Progenitor cell of endocrine pancreas (in vitro differentiated cells): ENCODE measurements at regions not wholly inside any gene's neighbourhood (a gene's known extent, or its start where the extent isn't known, plus 50 kb on each side); places are given as distances from the start of the nearest gene placed in this dataset.

Experiments used
- DNase-seq: peaks from one replicate; pipeline ENCODE4 v3.0.0; 2021; ENCODE audit warnings: low spot score; ENCODE audit not compliant: unreplicated experiment
- H3K27ac Mint-ChIP-seq: 2 replicates; pipeline ENCODE4 v1.8.0; 2021; ENCODE audit warnings: mild to moderate bottlenecking, moderate library complexity, mixed read lengths
- H3K27me3 Mint-ChIP-seq: 2 replicates; pipeline ENCODE4 v1.8.0; 2021; ENCODE audit warnings: mixed read lengths
- H3K36me3 Mint-ChIP-seq: 2 replicates; pipeline ENCODE4 v1.8.0; 2022; ENCODE audit warnings: mixed read lengths; ENCODE audit not compliant: insufficient read depth
- H3K4me1 Mint-ChIP-seq: 2 replicates; pipeline ENCODE4 v1.8.0; 2021; ENCODE audit warnings: low read depth, mixed read lengths
- H3K4me3 Mint-ChIP-seq: 2 replicates; pipeline ENCODE4 v1.8.0; 2021; ENCODE audit warnings: low read depth, mild to moderate bottlenecking, moderate library complexity, mixed read lengths
- H3K9me3 Mint-ChIP-seq: 2 replicates; pipeline ENCODE4 v1.8.0; 2021; ENCODE audit warnings: low read depth, mixed read lengths
- CTCF ChIP-seq: fragments of 200-600 bp; sonication (generic); IDR thresholded peaks from one replicate; pipeline ENCODE4 v1.5.0; 2021; ENCODE audit warnings: antibody characterized with exemption, mild to moderate bottlenecking; ENCODE audit not compliant: unreplicated experiment

DNA sequence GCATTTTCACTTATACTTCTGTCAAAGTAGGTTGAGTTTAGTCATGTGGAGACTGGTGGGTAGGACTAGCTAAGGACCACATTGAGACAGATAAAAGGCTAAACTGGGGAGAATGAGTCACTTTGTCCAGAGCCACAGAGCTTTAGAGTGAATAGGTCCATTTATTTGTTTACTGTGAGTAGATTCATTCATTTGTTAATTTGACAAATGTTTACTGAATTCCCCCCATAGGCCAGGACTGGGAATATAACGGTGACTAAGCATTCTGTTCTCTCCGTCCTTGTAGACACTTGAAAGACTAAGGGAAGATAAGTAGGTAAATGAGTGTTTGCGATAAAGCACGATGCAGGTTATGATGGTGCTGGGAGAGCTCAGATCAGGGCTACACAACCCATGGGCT lies 699.7 kb upstream of the ID4 start:
- Mint-ChIP-seq H3K9me3 (no peaks in the 10 kb centered on the region), H3K4me1 (peaks cover 19% of the 10 kb centered on the region), H3K36me3 (no peaks in the 10 kb centered on the region), H3K4me3 (no peak overlapping the region), H3K27me3 (no peaks in the 10 kb centered on the region), H3K27ac (no peak overlapping the region)
- TF ChIP-seq CTCF = no peak
- DNase-seq = no peak

DNA sequence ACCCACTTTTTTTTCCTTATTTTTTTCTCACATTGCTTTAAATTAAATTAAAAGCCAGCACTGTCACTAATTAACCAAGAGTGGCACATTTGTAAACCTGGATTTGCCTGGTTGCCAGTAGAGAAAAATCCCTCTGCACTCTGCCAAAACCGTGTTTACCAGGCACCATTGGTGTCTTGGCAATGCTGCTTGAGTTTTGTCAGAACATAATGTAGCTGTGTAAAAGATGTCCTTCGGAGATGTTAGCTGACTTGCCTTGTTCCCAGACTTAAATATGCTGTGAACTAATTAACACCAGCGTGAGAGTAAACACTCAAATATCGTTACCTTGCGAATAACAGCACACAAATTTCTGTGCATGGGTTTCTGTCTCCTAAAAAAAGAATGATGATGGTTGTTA lies 694.9 kb upstream of the ID4 start:
- TF ChIP-seq CTCF = no peak
- H3K9me3 Mint-ChIP-seq = peaks cover 3% of the 10 kb centered on the region
- no peak for DNase-seq
- H3K27ac Mint-ChIP-seq = no peak overlapping the region
- no peaks in the 10 kb centered on the region for H3K36me3 Mint-ChIP-seq
- no peaks in the 10 kb centered on the region for H3K27me3 Mint-ChIP-seq
- H3K4me3 Mint-ChIP-seq = no peak overlapping the region
- H3K4me1 Mint-ChIP-seq = peaks cover 17% of the 10 kb centered on the region

DNA sequence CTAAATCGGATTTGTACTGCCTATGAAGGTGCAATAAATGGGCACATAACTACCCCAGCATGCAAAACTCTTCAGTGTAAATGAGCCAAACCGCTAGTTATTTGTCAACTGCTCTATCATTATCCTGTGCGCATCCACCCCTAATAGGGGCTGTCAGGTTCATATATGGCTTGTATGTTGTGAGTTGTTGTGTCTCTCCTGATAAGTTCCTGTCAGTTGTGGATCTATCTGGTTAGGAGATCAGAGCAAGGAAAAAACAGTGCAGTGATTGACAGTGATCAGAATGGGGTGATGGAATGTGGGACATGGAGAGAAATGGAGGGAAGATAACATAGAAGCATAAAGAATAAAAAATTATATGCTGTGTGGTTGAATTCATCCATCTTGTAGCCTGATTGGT lies 686.9 kb upstream of the ID4 start:
- Mint-ChIP-seq H3K9me3 (peaks cover 4% of the 10 kb centered on the region), H3K36me3 (no peaks in the 10 kb centered on the region), H3K4me3 (no peak overlapping the region), H3K27me3 (peaks cover 4% of the 10 kb centered on the region), H3K27ac (no peak overlapping the region), H3K4me1 (no peaks in the 10 kb centered on the region)
- no peak for TF ChIP-seq CTCF
- DNase-seq = no peak

GRCh38 chr6:19153270-19153980 lies 683.7 kb upstream of the ID4 start:
- Mint-ChIP-seq H3K36me3 (no peaks in the 10 kb centered on the region), H3K27me3 (peaks cover 4% of the 10 kb centered on the region), H3K9me3 (peaks cover 4% of the 10 kb centered on the region), H3K4me3 (no peak overlapping the region), H3K27ac (no peak overlapping the region), H3K4me1 (no peaks in the 10 kb centered on the region)
- DNase-seq = no peak
- no peak for TF ChIP-seq CTCF

DNA sequence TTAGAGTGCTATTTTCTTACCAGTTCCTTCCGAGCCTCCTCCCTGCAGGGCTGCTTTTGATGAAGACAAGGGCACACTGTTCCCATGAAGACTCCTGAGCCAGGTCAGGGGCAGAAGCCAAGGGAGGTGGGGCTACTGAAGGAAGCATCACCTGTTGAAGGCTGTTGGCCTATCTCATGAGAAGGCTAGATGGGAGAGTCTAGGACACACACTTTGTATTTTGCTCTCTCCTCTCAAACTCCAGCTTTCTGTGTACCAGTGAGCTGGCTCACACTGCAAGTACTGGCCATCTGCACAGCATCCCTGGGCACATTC lies 683.2 kb upstream of the ID4 start:
- H3K27me3 Mint-ChIP-seq = peaks cover 4% of the 10 kb centered on the region
- H3K9me3 Mint-ChIP-seq = peaks cover 4% of the 10 kb centered on the region
- no peak for TF ChIP-seq CTCF
- H3K4me1 Mint-ChIP-seq = peaks cover under 1% of the 10 kb centered on the region
- H3K36me3 Mint-ChIP-seq = no peaks in the 10 kb centered on the region
- H3K4me3 Mint-ChIP-seq = no peak overlapping the region
- H3K27ac Mint-ChIP-seq = no peak overlapping the region
- DNase-seq = no peak
